HG03378 (cell line): ENCODE measurements at regions not wholly inside any gene's neighbourhood (a gene's known extent, or its start where the extent isn't known, plus 50 kb on each side); places are given as distances from the start of the nearest gene placed in this dataset.

Experiments used
- ATAC-seq: cut with Tn5 transposase; IDR thresholded peaks from one replicate; pipeline ENCODE4 v1.9.1; 2021; ENCODE audit warnings: mild to moderate bottlenecking, moderate library complexity; ENCODE audit not compliant: unreplicated experiment

DNA sequence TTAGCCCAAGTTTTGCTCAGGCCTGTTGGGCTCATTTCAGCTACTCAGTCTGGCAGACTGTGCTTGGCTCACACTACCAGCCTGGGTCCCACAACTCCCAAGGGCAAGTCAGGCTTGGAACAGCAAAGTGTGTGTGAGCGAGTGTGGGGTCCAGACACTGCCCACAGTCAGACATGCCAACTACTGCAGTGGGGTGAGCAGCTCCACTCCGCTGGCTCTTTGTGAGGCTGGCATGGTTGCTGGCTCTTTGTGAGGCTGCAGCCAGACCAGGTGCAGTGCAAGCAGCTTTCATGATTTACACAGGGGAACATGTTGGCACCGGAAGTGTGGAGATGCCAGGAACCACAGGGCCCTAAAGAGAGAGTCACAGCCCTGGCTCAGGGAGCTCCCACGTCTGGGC is 606.7 kb upstream of the FAM174A start:
- ATAC-seq, result no peak

DNA sequence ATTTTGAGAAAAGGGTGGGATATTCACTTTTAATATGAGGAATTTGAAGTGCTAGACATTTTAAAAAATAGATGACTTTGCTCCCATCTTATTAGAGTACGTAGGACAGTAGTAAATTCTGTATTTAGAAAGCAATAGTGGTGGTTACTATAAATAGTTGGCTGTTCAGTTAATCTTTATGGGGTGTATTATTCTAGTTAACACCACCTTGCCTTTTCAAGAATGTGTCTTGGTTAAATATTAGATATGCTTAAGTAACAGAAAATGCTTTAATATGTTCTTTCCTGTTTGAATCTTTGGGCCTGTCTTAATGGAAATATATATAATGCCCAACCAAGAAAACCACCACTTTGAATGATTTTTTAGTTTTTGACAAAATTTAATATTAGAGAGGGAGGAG is 608.7 kb upstream of the FAM174A start:
- peak; percentile 85 for ATAC-seq

DNA sequence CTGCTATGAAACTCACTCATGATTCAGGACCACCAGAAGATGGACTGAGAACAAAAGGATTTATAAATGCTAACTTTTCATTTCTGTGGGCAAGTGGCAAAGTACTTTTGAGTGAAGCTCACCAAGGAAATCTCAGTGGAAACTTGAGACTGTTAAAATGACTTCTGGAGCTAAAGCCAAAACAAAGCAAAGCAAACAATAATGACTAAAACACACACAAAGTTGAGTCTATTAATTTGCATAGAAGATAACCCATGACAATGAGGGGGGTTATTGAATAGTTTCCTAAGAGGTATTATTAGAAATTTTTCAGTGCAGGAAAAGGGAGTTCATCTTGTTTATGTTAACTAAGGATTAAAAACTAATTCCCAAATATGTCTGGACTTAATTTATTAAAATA is 612.8 kb upstream of the FAM174A start:
- no peak for ATAC-seq

DNA sequence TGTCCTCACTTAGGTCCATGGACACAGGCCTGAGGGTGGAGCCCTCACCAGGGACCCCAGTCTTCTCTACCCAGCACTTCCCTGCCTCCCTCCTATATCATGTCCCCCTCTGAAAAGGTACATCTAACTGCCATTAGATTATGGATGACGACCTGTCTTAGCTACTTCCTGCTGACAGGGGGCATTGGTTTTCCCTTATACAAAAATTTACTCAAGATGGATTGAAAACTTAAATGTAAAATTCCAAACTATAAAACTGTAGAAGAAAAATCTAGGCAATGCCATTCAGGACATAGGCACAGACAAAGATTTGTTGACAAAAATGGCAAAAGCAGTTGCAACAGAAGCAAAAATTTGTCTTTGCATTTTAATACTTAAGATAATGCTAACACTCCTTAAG is 623.2 kb upstream of the FAM174A start:
- ATAC-seq, result no peak

DNA sequence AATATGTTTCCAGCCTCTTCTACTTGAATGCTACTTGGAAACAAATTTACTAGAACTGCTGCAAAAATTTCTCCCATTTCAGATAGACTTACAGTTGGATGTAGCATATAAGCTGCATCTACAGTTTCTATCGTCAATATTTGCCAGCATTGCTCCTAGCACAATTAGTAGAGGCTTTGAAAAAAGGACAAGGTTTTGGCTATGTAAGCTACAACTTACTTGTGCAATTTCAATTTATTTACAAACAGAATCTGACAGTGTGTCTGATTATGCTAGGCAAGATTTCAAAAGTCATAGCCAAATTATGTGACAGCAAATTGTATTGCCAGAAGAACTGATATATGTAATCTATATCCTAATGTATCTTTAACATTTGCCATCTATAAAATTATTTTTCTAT is 628.4 kb upstream of the FAM174A start:
- no peak for ATAC-seq

DNA sequence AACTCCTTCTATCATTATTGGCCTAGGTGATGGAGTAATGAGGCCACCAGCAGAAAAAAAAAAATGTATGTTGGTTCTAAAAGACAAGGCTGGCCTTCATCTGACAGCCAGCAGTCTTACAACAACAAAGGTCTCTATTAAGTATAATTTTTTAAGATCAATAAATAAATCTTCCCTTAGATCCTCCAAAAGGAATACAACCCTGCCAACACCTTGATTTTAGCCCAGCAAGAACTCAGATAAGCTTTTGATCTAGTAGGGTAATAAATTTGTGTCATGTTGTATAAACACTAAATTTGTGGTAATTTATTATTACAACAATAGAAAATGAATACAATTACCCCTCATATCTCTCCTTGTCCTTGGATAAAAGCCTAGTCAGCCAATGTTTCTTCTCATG is 633.2 kb upstream of the FAM174A start:
- no peak for ATAC-seq

DNA sequence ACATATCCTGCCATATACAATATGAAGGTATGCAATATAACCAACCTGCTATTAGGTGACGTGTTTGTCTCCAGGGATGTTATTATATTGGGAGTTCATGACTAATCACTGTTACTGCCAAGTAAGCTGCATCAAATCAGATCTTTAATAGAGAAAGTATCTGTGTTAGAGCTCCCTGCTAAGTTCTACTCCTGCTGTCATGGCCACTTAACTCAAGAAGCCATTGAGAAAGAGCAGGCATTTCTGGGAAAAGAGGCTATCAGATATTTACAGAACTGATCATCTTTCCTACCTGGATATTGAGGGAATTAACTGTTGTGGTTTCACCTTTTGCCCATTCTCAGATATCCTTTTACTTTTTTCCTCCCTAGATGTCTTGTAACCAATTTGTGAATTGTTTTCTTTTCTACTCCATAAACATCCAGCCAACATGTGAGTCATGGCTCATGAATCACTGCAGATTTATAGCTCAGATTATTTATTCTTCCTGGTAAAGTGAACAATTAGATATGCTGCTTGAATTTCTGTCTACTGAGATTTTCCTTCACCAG is 634.8 kb upstream of the FAM174A start:
- ATAC-seq, result no peak

DNA sequence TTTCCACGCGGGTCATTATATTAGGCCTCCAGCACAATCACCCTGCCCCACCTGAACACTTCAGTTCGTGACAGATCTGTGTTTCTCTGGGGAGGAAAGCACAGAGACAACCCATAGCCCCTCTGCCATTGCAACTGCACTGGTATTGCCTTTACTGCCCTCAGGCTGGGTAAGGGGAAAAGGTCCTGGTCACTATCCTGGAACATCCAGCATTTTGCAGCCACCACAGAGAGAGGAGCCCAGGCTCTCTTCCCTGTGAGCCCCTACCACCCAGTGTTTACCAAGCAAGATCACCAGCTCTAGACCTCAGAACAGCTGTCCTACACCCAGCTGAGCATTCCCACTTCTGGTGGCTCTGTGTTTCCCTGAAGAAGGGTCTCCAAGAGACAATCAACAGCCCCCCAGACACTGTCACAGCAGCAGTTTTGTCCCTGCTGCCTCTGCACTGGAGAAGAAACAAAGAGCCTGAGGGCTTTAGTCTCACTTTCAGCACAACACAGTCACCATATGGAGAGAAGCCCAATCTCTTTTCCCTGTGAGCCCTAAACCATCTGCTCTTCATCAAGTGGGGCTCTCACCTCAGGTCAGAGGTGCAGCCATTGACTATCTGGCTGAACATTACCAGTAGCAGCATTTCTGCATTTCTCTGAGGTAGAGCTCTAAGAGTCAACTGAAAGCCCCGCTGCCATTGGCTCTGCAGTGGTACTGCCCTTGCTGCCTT is 655.2 kb upstream of the FAM174A start:
- no peak for ATAC-seq

DNA sequence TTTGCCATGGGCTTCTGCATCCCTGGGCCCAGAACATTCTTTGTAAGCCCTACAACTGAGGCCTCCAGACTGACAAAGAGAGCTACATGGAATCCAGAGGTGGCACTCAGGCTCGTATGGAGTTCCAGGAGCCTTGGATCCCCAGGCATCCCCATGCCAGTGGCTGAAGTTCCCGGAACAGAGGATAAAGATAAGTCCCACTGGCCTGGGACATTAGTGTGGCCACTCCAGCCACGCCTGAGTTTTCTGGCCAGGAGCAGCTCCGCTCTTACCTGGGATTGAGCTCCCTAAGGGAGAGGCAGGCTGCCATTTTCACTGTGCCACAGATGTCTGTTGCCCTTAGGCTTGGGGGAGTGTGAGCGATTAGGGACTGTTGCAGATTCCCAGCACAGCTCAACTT is 656.3 kb upstream of the FAM174A start:
- ATAC-seq, result no peak

DNA sequence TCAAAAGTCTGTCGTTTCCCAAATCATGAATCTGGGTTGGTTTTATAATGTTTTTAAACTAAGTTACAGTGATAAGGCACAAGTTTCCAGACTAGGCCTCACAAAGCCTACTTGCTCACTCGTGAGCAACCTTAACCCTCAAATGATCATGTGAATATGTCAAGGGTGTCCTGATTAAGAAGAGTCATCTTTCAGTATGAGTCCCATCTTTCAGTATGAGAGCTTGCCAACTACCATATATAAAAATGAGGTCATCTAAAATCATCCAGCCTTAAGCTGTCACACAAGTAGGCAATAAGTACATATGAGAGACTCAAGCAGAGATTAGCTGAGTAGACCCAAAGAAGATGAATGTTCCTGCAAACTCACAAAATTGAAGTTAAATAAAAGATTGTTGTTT is 668.4 kb upstream of the FAM174A start:
- ATAC-seq, result peak; percentile 94

DNA sequence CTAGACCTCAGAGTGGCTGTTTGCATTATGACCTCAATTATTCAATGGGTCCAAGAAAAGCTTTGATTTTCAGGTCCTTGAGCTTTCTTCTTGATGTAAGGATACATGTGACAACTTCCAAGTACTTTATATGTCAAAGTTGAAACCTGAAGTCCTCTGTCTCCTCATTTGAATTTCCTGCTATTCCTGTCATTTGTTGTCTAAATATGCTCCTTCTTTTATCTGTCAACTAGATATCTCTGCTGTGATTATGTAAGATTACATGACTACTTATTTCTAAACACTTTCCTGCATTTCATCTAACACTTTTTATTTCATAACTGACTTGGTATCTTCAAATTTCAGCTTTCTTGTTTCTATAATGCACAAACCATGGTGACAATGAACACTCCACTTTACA is 670.0 kb upstream of the FAM174A start:
- no peak for ATAC-seq

DNA sequence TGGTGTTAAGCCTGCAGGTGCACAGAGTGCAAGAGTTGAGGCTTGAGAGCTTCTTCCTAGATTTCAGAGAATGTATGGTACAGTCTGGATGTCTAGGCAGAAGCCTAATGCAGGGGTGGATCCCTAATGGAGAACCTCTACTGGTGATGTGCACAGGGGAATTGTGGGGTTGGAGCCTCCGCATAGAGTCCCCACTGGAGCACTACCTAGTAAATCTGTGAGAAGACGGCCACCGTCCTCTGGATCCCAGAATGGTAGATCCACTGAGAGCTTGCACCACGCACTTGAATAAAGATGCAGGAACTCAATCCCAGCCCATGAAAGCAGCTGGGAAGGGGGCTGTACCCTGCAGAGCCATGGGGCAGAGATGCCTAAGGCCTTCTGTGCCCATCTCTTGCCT is 699.4 kb upstream of the FAM174A start:
- ATAC-seq, result no peak

DNA sequence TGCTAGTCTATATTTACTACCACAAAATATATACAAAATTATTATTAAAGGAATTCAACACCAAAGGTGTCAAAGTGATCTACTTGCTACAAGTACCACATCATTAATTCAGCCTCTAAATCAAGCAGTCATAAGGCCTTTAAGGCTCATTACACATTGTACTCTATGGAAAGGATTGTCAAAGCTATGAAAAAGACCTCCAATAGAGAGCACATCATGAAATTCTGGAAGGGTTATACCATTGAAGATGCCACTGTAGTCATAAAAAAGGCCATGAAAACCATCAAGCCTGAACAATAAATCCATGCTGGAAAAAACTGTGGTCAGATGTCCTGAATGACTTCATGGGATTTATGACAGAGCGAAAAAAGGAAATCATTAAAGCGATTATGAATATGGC is 708.0 kb upstream of the FAM174A start:
- no peak for ATAC-seq

DNA sequence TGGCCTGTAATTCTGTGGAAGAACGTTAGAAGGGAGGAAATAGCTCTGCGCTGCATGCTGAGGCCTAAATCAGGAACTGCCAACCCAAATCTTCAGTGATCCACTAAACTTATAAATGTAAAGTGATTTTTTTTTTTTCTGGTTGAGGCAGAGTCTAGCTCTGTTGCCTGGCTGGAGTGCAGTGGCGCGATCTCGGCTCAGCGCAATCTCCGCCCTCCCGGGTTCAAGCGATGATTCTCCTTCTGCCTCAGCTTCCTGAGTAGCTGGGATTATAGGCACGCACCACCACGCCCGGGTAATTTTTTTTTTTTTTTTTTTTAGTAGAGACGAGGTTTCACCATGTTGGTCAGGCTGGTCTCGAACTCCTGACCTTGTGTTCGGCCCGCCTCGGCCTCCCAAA is 717.4 kb upstream of the FAM174A start:
- no peak for ATAC-seq

DNA sequence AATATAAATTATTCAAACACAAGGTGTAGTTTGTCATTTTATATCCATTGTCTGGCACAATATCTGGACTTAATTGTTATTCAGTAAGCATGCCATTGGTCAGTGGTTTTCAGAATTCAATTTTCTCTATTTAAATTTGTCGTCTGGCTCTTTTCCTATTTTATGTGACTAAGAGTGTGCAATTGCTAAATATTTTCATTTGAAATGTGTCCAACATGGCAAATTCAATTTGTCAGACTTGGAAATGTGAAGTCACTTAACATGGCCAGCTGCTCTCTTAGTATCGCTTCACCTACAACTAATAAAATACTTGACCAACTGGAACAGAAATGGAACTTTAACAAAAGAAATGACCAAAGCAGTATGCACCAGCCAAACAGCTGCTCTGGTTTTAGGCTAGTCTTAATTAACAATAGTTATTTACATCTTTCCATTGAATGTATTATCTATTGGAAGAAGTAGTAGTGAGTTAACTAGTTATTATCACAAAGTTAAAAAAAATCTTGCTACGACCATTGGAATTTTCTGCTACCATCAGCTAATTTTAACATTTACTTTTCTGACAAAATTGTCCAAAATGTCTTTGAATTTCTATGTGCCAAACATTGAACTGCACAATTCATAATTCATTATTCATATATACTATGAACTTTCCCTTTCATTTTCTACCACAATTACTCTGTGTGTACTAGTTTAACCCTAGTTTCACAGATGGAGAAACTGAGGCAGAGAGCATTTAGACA is 720.7 kb upstream of the FAM174A start:
- ATAC-seq, result no peak

DNA sequence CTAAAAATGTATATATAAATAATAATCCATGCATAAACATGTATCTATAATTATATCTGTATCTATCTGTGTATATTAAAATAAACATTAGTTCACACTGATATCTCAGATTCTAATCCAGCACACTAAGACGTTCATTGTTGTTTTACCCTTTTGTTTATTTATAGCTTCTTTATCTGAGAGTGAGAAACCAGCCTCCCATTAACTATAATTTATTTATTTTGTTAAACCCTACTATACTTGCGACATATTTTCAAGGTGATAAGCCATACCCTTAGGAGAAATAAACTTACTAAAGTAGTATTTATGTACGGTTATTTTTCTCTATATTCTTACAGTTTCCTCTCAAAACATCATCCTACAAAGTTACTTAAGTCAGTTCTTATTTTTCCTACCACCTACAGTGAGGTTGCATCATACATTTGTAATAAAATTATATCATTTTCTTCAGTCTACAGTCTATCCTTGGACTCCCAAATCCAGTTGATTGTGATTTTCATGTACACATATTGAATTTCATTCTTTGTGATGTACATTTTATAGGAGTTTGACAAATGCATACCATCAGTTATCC is 726.4 kb upstream of the FAM174A start:
- no peak for ATAC-seq

DNA sequence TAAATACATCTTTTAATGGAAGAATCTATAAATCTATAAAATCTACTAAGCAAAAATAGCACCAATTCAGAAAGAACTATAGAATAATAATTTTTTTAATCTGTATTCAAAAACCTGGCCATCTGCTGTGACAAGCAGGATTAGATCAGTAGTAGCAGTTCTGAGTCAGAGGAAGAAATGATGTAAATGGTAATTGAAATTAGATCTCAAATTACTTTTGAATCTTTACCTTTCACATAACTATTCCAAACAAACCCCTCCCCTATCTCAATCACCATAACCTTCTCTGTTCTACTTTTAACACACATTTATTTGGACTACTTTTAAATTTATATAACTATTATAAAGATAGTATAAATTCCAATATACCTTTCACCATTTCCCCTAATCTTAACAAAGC is 727.8 kb upstream of the FAM174A start:
- no peak for ATAC-seq

DNA sequence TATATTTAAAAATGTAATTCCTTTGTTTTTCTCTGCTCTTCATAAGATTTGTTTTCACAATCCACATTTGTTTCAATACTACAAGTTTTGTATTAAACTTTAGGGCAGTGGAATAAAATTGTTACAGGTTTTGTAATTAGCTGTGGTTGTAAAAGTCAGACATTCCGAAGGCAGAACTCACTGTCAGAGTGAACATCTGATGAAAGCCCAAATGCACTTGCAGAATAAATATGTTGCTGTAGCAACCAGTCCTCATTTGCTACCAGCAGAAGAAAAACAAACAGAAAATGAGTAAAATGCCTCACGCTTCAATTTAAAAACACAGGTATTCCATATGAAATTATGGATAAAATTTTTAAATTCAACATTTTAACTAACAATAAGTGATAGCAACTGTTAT is 740.1 kb upstream of the FAM174A start:
- no peak for ATAC-seq

DNA sequence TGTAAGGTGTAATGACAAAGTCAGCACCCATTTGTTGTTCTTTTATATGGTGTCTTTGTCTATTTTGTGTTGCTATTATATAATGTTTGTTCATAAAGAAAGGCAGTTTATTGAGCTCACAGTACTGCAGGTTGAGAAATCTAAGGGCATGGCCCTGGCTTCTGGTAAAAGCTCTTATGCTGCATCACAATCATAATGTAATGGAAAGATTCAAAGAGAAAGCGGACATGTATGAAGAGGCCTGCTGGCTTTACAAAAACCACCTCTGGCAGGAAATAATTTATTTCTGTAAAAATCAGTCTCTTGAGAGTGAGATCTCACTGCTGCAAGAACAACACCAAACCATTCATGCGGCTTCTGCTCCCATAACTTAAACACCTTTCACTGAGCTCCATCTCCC is 746.7 kb upstream of the FAM174A start:
- ATAC-seq, result no peak

DNA sequence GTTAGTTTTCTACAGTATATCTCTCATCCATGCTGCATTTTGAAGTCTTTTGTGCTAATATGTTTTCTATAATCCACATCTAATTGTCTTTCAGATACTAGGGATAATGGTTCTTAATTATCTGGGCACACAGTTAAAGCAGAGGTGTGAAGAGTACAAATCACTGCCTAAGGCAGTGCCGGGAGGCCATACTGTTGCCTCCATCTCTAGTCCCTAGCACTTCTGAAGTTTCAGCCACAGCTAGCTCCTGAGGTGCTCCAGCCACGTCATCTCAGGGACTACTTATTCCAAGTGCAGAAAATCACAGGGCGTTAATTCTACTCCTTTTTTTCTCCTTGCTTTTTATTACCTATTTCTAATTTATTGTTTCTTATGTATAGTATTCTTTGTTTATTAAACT is 760.0 kb upstream of the FAM174A start:
- ATAC-seq, result no peak

DNA sequence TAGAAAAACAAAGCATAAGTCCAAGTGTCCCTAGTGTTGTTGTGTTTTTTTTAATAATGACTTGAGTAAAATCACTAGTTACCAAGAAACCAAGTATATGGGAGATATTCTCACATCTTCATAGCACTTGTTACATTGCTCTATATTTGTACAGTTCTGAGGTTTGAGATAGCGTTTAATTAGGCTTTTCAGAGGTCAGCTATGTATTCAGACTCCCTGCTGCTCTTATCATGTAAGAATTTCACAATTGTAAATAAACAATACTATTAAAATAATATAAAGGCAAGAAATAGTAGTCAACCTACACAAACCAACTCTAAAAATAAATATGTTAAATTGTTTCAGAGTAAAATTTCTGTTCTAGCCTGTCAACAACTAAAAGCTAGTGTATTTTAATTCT is 761.9 kb upstream of the FAM174A start:
- ATAC-seq, result no peak

DNA sequence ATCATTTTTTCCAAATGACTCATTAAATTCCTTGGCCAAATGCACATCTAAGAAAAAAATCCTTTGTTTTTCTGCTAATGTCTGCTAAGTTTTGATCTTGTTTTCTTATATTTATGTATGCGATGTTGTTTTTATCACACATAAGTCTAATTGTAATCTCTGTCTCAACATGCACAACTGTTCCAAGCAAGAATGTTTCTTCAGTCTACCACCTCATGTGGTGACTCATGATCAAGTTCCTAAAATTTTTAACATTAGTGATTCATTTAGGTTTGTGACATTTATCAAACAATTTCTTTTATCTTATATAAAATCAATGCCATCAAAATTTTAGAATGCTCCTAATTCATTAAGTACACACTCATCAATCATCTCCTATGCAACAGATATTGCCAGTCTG is 763.9 kb upstream of the FAM174A start:
- no peak for ATAC-seq
